HG03159 (cell line): ENCODE measurements at regions not wholly inside any gene's neighbourhood (a gene's known extent, or its start where the extent isn't known, plus 50 kb on each side); places are given as distances from the start of the nearest gene placed in this dataset.

Experiments
- ATAC-seq: cut with Tn5 transposase; IDR thresholded peaks from one replicate; pipeline ENCODE4 v1.9.1; 2021; ENCODE audit warnings: mild to moderate bottlenecking, moderate library complexity; ENCODE audit not compliant: unreplicated experiment

DNA sequence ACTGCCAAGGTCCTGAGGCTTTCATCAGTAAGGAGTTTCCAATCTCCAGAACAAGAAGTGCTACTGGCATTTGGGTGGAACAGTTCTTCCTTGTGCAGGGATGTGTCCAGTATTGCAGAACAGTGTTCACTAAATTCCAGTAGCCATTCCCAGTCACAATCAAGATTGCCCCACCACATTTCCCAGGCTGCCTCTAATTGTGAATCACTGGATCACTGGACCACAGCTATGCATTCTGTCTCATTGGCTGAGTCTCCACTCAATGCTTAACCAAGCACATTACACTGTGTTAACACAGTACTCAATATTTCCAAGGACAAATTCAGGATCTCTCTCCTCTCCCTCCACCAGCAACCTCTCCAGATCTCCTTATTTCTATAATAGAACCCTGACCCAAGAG lies 160.2 kb upstream of the CCDC150 start:
- no peak for ATAC-seq

DNA sequence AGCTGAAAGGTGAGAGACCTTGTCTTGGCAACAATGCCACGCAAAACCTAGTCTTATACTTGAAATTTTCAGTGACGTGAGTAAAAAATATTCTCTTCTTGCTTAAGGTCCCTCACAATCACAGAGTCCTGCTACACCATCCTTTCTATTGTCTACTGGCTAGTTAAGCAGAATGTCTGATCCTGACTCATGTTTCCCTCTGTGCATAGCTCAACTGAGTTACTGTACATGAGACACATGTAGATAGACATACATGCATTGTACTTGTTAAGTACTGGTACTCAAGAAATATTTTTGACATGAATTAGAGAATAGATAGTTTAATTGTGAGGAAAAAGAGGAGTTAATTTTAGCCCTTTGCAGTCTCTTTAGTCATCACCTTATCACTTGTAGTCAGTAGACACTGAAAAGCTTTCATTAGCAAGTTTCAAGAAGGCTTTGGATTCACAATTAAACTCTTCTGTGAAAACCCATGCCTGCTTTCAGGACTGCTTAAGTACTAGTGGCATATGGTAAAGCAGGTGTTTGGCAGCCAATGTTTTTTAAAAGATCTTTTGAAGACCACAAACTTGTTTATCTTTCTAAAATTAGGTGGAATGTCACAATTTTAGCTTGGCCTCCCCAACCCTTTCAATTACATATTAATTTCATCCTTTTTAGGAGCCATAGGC lies 158.7 kb upstream of the CCDC150 start:
- ATAC-seq: no peak

DNA sequence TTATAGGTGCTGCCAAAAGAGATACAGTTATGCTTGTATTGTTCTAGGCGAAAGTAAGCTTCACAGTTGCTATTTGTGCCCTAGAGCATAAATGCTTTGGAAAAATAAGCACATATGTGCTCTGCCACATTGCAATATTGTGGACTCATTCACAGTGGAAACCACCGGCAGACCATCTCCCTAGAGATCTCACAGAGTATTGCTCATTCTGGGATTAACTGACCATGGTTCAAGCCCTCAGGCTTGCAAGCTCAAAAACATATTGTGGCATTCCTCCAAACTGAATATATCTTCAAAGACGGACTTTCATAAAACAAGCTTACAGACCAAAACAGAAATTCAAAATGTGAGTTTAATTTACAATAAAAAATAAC lies 158.2 kb upstream of the CCDC150 start:
- ATAC-seq: no peak

DNA sequence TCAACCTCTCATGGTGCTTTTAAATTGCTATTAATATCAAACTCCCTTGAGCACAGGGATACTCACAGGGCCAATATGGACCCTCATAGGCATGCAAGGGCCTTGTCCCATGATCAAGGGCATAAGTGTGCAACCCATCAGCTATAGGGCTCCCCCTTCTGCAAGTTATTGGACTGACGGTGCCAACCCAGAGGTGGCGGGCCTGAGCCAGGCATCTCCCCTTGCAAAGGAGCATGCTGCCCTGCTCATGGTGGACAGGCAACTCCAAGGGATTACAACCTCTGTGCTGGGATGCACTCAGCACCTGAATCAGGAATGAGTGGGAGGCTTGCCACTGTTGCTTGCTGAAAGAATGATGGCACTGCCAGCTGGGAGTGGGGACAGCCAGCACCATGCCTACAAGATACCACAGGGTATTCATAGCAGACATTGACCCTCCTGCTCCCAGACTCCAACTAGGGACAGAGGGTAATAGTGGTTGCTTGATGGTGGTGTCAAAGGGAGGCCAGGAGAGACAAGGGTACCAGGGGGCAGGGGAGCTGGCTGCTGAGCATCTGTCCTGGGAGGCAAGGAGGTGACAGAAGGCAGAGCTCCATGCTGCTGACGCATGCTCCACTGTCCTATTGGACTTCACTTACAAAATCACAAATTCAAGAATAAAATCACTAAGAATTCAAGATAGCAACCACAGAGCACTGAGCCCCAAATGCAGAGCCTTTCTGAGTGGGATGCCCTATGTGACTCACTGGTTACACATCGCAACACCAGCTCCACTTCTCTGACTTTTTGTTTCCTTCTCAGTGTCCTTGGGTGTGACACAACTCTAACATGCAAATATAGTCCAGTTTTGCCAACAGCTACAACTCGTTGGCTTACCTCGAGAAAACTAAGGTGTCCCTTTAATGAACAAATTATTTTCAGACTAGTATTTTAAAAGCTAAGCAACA lies 157.1 kb upstream of the CCDC150 start:
- no peak for ATAC-seq

DNA sequence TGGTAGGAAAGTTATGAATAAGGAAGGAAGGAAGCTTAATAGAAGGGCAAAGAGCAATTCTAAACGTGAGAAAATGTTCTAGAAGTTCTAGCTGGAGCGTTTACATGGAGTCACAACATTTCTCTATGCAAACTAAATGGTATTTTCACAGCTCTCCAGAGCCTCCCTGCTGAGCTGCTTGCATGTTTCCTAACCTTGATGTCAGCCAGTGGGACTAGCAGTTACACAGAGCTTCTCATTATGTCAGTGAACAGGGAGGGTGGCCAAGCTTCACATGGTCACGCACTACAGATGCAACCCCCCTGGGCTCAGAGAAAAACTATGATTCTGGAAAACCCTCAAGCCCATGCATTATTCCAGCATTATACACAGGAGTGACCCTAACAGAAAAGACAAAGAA lies 153.4 kb upstream of the CCDC150 start:
- no peak for ATAC-seq

DNA sequence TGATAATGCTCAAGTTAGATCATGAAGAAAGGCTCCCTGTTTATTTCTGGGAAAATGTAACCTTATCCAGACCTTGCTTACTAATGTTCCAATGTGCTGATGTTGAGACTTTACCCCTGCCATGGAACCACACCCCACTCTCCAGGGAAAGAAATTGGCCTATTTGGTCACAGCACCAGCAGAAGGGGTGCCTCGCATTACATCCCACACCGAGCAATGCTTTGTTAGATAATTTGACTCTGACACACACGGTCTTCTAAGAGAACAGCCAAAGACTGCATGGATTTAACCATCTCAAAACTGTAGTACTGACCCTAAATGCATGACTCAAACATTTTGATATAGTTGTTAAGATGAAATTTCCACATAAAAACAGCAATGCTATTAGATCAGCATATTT lies 152.1 kb upstream of the CCDC150 start:
- ATAC-seq: no peak

DNA sequence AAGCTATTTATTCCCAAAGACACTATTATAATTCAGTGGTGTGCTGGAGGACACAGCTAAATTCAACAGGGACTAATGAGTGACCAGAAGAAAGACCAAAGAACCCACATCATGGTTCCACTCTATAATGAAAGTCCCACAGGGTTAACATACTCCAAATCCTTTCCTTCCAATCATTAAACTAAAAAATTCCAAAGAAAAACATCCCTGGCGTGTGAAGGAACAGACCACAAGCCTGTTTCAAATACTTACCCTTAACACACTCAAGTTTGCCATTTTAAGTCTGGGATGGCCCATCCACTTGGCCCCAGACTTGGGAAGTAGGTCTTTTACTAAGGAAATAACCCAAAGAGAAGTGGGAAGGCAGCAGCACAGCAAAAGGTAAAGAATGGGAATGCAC lies 150.1 kb upstream of the CCDC150 start:
- no peak for ATAC-seq

DNA sequence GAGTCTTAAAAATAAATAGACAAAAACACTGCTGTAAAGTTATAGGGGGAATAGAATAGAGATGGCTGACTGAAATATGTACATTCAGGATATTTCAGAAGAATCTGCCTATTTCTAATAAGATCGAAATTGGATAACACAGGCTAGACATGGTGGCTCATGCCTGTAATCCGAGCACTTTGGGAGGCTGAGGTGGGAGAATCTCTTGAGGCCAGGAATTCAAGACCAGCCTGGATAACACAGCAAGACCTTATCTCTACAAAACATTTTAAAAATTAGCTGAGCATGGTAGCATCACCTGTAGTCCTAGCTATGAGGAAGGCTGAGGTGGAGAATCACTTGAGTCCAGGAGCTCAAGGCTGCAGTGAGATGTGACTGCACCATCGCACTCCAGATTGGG lies 146.6 kb upstream of the CCDC150 start:
- no peak for ATAC-seq

DNA sequence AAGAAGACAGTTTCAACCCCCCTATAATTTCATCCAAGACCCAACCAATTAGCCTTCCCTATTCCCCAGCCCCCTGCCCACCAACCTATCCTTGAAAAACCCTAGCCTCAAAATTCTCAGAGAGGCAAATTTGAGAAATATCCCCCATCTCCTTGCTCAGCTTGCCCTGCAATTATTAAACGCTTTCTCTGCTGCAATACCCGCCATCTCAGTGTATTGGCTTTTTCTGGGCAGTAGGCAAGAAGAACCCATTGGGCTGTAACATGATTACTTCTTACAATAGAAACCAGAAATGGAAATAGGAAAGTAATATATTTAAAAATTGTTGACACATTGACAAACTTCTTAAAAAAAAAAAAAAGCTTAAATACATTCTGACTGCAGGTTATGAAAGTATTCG lies 140.6 kb upstream of the CCDC150 start:
- no peak for ATAC-seq

DNA sequence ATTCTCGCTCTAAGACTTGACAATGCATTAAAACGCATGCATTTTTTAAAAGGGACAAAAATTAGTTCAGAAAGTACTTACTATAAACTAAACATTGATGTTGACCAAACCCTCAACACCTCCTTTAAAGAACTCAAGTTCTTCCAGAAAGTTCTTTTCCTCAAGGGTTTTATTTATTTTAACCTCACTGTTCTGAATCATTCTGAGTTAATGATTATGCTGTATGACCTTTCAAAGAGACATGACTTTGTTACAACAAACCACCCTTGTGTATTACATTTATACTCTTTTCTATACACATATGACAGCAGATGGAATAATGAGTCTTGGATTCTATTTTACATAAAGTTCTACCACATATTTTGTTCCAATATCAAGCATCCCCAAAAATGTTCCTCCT lies 139.8 kb upstream of the CCDC150 start:
- no peak for ATAC-seq

DNA sequence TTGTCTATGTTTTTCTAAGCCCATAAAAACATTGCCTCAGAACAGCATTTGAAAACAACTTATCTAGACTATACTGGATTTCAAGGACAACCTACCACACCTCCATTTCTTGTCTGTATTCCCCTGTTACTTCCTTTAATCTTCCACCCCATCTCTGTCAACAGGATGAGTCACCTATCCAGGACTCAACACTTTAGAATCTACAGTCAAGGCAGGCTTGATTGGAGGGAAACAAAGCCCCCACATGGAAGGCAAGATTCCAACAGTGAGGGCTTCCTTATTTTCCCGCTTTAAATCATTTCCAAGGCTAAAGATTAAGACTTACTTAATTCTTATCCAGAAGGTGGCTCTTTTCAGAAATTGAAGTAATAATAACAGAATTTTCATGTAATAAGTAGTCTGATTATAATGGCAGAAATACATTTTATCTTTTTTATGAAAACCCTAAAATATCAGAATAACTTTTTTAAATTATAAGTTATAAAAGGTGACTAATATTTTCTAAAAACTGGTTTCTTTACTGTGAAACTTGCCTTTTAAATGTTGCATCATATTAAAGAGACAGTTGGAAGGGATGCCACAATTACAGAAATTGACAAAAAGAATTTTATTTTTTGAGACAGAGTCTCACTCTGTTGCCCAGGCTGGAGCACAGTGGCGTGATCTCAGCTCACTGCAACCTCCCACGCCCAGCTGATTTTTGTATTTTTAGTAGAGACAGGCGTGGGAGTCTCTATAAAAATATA lies 138.7 kb upstream of the CCDC150 start:
- ATAC-seq: no peak

DNA sequence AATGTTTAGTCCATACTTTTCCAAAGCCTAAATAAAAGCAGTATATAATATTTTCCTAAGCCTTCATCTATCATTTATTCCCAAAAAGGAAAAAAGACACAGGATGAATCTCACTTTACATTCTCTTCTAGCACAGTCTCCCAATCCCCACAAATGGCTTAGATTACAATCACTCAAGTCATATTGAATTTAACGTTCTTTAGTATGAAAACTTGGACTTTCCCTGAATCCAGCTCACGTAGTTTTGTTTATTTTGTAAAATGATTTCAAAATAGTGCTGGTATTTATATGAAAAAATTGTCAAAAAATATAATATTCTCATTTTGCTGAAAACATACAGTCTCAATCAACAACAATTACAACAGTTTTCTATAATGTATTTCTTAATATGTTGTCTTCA lies 137.7 kb upstream of the CCDC150 start:
- ATAC-seq: no peak

DNA sequence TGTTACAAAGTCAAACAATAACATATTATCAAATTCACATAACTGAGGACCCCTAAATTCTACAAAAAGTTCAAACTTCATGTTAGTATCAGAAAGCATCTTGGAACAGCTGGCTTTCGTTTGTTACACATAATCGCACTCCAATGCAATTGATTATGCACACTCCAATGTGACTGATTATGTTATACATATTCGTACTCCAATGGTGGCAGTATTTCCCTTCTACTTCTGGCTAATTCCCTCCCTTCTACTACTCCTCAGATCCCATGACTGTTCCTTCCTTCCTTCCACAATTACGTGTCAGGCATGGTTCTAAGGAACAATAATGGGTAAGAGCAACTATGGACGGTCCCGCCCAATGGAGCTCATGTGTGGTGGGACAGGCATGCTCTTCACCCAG lies 137.1 kb upstream of the CCDC150 start:
- no peak for ATAC-seq

DNA sequence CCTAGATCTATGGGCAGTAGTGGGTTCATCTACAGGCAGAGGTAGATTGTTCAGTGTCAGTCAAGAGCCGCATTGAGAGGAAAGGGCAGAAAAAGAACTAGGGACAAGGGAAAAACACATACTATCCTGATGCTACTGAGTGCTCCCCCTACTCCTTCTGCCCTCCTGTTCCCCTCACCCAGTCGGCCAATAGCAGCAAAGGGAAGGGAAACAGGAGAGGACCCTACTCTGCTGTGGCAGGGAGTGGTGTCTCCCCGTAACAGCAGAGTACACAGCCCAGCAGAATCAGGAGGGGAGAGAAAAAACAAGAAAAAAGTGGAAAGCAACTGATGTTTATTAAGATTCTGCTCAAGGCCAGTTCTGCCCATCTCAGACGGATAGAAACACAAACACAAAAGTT lies 136.1 kb upstream of the CCDC150 start:
- no peak for ATAC-seq

DNA sequence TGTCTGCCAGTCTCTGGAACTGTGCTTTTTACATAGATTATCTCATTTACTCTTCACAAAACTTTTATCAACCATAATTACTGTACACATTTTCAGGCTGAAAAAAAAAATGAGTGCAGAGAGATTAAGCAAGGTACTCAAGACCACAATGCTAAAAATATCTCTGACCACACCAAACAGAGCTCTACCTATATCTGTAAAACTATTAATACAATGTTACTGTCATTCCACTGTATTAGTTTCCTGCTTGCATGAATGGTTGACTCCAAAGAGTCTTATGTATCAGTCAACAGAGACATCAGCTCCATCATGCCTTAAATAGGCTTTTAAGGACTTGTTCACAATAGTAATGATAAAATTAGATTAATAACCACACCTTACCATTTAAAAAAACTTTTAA lies 134.7 kb upstream of the CCDC150 start:
- peak; percentile 72 for ATAC-seq

DNA sequence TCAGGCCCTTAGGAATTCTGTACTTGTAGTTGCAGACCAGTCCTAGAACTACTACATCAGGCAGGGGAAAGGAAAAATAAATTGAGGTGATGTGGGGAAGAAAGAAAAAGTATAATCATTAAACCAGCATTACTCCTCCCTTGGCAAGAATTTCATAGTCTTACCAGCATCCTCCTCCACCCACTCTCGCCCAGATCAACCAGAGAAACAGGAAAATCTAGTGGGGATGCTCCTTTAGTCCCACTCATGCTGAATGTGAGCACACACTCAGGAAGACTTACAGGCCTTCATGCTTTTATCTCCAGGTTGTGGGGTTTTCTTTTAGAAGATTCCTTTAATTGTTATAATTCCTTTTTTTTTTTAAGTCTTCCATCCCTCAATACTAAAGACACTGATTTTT lies 129.3 kb upstream of the CCDC150 start:
- no peak for ATAC-seq

DNA sequence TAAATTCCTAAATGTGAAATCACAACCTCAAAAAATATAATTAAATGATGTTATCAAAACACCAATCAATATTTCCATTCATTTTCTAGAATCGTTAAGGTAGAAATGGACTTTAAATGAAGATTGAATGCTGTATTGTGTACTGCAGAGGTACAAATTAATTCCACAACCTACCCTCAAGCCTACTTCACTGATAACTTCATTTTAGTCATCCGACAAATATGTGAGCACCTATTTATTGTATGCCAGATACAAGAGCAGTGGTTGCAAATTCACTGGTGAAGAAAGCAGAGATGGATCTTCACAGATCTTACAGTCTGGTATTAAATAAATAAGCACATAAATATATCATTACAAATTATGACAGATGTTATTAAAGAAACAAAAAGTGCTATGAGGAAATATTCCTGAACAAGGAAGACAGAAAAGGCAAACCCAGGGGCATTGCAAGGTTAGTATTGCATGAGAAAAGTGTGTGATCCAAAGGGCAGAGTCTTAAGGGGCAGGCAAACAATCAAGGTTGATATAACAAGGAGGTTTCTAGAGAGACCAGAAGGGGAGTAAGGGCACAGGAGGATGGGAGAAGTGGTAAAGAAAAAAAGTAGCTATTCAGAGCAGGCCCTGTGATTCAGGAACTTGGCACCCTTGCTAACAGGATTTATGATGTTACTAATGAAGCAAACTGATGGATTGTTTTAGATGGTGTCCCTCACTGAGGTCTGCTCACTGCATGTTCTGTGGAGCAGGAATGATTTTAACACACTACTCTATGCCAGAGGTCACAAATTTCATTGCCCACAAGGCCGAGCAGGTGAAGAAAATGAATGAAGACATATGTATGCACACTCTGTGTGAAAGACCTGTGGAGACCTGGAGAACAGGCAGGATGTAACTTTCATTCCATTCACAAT lies 128.0 kb upstream of the CCDC150 start:
- ATAC-seq: no peak

DNA sequence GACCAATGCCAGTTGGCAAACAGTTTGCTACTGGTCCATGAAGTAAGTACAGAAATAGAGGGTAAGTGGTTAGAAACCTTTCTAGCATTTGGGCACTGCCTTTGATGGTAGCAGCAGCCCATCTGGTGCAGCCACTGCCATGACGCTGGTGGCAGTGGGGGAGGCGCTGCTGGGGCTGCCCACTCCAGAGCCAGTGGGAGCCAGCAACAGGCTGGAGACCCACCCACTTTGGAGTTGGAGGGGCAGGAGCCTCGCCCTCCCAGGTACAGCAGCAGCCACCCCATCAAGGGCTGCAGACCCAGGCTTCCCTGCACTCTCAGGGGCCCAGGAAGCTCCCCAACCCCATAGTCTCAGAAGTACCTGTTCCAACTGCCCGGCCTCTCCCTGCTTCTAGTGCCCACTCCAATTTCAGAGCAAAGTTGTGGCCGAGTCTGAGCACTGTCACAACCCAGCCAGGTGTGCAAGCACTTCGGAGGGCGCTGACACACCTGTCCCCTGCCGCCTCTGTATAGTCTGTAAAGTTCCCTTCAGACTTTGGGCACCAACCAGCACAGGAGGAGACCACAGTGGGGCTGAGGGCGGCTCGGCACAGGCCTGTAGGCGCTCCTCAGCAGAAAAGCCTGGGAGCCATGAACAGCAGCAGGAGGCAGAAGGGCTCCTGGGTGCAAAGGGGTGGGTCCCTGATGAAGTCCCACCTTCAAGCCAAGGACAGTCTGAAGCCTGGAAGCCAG lies 125.6 kb upstream of the CCDC150 start:
- ATAC-seq: no peak

DNA sequence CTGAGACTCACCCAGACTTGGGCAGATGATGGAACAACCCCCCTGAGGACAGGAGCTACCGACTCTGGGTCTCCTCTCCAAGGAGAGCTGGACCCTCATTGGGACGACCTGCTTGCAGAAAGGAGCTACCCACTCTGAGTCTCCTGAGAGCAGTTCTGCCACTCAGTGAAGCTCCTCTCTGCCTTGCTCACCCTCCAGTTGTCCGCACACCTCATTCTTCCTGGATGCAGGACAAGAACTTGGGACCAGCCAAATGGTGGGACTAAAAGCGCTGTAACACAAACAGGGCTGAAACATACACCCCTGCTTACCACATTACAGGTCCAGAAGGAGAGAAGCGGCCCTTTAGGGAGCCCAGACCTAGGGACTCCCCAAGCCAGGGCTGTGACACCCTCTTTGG lies 124.9 kb upstream of the CCDC150 start:
- ATAC-seq: no peak

DNA sequence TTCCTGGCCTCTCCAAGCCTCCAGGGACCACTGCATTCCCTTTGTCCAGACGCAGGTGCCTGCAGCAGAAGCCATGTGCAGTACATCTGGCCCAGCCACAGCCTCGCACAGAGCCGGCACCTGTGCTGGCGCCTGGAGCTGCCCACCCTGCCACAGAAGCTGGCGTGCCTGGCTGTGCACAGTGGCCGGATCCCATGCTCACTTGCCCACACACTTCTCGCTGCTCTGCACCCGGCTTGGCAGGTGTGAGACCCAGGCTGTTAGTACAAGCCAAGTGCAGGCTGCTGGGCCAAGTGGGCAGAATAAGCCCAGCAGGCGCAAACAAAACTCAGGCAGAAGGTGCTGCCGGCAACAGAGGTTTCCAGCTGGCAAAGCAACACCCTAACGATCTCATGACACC lies 124.5 kb upstream of the CCDC150 start:
- no peak for ATAC-seq
